Mucosa of stomach (tissue), 1 donor: ENCODE measurements at regions not wholly inside any gene's neighbourhood (a gene's known extent, or its start where the extent isn't known, plus 50 kb on each side); places are given as distances from the start of the nearest gene placed in this dataset.

Experiments used
- H3K27me3 ChIP-seq: one replicate; pipeline ENCODE4 v1.7.0; 2013; ENCODE audit warnings: mild to moderate bottlenecking, low read length; ENCODE audit not compliant: control insufficient read depth, insufficient read depth
- H3K36me3 ChIP-seq: one replicate; pipeline ENCODE4 v1.7.0; 2013; ENCODE audit warnings: low read length; ENCODE audit not compliant: control insufficient read depth, insufficient read depth
- H3K4me1 ChIP-seq: one replicate; pipeline ENCODE4 v1.7.0; 2013; ENCODE audit warnings: mild to moderate bottlenecking, low read length; ENCODE audit not compliant: control insufficient read depth, insufficient read depth
- H3K4me3 ChIP-seq: one replicate; pipeline ENCODE4 v1.7.0; 2013; ENCODE audit warnings: low read length
- H3K9ac ChIP-seq: one replicate; pipeline ENCODE4 v1.7.0; 2013; ENCODE audit warnings: mild to moderate bottlenecking, low read length, moderate library complexity
- H3K9me3 ChIP-seq: one replicate; pipeline ENCODE4 v1.7.0; 2013; ENCODE audit warnings: mild to moderate bottlenecking, low read length, moderate library complexity; ENCODE audit not compliant: control insufficient read depth
- donor health status: Pancreatic carcinoma.

DNA sequence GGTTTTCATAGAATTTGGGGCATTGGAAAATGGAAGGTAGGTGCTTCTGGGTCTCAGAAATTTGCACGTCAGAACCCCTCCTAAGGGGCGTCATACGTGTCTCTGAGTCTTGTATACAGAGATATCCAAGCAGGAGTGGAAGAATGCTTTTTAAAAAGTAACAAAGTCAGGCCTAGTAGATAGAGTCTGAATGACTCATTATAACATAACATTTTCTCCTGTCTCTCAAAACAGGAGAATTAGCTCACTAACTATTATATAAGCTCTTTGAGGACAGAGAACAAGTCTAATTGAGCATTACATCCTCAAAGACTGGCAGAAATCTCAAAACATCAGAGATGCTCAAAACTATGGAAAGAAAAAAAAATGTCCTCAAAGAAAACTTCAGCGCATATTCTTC, 86.1 kb upstream of the CCL2 start:
- no peak overlapping the region for H3K9ac ChIP-seq
- H3K27me3 ChIP-seq: peaks cover 8% of the 10 kb centered on the region

DNA sequence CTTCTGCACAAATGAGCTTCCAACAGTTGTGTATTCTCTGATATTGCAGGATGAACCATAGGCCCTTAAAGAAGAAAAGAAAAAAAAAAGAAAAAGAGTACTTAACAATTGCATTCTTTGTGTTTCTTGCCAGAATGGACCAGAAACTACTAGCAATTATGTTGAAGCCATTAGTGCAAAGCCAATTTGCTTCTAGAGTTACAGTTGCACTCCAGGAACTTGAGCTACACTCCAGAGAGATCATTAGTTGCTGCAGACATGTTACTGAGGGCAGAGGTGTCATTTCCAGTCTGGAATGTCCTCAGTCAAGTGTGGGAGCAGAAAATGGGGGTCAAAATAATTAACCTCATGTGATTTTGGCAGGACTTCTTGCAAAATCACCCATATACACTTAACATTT, 85.6 kb upstream of the CCL2 start:
- Histone ChIP-seq H3K9me3 (no peaks in the 10 kb centered on the region), H3K27me3 (peaks cover 8% of the 10 kb centered on the region), H3K4me1 (no peaks in the 10 kb centered on the region), H3K9ac (no peak overlapping the region), H3K4me3 (no peak overlapping the region), H3K36me3 (no peaks in the 10 kb centered on the region)

More for the DNA sequence above, 86.1 kb upstream of the CCL2 start:
- Histone ChIP-seq H3K9me3 (no peaks in the 10 kb centered on the region), H3K36me3 (no peaks in the 10 kb centered on the region), H3K4me3 (no peak overlapping the region), H3K4me1 (no peaks in the 10 kb centered on the region)

DNA sequence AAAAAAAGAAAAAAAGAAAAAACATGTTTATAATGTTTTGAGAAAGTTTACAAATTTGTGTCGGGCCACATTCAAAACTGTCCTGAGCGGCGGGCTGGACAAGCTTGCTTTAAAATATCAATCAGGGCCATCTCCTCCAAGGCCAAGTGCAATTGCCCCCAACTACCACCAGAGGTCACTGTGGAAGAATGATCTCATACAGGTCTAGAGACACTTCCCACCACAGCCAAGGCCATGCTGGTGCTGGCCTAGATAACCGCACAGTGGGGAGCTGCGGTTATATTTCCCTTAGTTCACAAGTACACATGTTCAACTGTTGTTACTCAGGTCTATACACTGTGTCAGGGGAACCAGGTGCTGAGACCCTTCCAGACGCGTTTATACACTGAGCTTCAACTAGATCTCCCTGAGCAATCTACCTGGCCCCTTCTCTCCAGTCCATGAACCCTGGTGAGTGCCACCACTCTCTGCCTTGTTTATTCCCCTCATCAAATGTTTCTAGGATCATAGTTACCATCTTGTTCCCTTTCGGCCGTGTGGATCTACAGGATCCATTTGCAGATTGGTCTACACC, 83.8 kb upstream of the CCL2 start:
- no peak overlapping the region for H3K9ac ChIP-seq
- no peak overlapping the region for H3K4me3 ChIP-seq
- no peaks in the 10 kb centered on the region for H3K4me1 ChIP-seq
- H3K27me3 ChIP-seq: no peaks in the 10 kb centered on the region
- no peaks in the 10 kb centered on the region for H3K9me3 ChIP-seq
- H3K36me3 ChIP-seq: no peaks in the 10 kb centered on the region

DNA sequence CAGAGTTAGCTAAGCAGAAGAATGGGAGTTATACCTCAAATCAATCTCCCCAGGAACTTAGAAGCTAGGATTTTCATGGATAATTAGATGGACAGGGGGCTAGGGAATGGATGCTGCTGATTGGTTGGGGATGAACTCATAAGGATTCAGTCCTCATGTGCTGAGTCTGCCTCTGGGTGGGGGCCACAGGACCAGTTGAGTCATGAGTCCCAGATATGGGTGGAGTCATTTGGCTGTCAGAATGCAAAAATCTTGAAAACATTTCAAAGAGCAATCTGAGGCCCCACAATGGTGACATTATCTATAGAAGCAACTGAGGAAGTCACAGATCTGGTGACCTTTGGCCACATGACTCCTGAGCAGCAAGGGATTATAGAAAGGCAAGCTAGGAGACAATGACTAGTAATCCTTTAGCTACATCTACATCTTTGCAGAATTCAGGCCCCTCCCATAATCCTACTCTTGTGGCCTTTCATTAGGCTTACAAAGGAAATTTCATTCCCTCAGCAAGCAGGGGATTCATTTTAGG, 82.6 kb upstream of the CCL2 start:
- Histone ChIP-seq H3K27me3 (no peaks in the 10 kb centered on the region), H3K4me3 (no peak overlapping the region), H3K4me1 (no peaks in the 10 kb centered on the region), H3K36me3 (no peaks in the 10 kb centered on the region), H3K9ac (no peak overlapping the region), H3K9me3 (no peaks in the 10 kb centered on the region)

DNA sequence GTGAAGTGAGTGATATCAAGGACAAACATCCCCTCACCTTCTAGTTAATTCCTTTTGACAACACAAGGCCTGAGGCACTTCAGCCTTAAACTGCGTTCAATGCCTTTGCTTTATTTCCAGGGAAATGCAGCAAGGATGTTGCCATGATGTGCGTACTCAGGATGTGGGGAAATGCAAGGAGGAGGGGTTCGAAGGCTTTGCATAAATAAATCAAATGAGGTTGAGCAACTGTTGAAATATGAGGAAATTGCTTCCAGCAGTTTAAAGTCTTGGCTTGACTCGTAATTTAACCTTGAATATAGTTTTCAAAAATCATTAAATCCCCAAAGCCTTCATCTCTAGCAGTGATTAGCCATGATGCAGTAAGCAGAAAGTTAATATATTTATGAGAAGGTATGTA, 81.8 kb upstream of the CCL2 start:
- no peaks in the 10 kb centered on the region for H3K27me3 ChIP-seq
- H3K4me3 ChIP-seq: no peak overlapping the region

DNA sequence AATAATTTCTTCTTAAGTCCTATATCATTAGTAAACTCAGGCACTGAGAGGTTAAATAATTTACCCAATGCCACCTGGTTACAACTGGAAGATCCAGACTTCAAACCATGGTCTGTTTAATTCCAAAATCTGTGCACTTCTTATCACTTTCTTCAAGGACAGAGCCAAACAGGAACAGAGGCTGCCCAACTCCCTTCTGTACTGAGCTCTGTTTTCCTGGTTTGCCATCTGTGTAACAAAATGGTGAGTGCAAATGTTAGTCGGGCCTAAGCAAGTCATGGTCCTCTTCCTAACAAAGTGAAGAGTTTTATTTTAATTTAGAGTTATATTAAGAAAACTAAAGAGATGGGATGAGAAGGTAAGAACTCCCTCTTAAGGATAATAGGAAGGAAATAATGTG, 80.6 kb upstream of the CCL2 start:
- Histone ChIP-seq H3K27me3 (no peaks in the 10 kb centered on the region), H3K4me3 (no peak overlapping the region), H3K9ac (no peak overlapping the region), H3K9me3 (no peaks in the 10 kb centered on the region), H3K36me3 (no peaks in the 10 kb centered on the region), H3K4me1 (no peaks in the 10 kb centered on the region)

More for the DNA sequence above, 81.8 kb upstream of the CCL2 start:
- H3K9ac ChIP-seq: no peak overlapping the region
- H3K9me3 ChIP-seq: no peaks in the 10 kb centered on the region
- no peaks in the 10 kb centered on the region for H3K4me1 ChIP-seq
- no peaks in the 10 kb centered on the region for H3K36me3 ChIP-seq

DNA sequence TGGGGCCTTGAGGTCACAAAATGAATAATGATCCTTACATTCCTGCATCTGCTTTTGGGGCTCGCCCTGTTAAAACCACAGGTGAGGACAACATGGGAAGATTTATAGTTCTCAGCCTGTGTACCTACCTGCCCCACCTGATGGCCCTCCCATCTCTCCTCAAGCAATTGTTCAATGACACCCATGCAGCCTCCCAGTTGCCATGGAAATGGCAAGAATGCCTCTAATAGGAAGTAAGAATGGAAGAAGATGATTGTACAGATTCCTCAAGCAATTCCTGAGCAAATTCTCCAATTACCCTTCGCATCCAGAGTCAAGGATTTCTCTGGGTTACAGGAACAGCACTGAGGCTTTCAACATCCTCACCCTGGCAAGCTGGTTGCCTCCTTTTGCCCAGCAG, 78.6 kb upstream of the CCL2 start:
- Histone ChIP-seq H3K9ac (no peak overlapping the region), H3K36me3 (no peaks in the 10 kb centered on the region), H3K27me3 (no peaks in the 10 kb centered on the region), H3K4me1 (no peaks in the 10 kb centered on the region), H3K9me3 (no peaks in the 10 kb centered on the region), H3K4me3 (no peak overlapping the region)

DNA sequence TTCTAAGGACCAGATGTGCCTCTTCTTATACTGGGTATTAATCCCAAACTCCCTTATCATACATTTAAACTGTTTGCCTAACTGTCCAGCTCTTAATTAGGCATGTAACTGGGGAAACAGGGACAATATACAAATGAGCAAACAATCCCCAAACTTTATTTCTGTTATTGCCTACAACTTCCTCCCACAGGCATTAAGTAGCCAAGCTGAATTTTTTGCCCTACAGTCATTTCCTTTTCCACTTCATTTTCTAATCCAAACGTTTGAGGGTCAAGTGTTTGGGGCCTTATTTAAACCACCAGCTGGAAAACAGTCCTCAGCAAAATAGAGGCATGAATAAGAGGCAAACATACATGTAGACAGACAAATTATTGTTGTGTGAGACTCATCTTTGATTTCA, 77.4 kb upstream of the CCL2 start:
- Histone ChIP-seq H3K27me3 (no peaks in the 10 kb centered on the region), H3K36me3 (no peaks in the 10 kb centered on the region), H3K9ac (no peak overlapping the region), H3K4me1 (no peaks in the 10 kb centered on the region), H3K9me3 (no peaks in the 10 kb centered on the region), H3K4me3 (no peak overlapping the region)

DNA sequence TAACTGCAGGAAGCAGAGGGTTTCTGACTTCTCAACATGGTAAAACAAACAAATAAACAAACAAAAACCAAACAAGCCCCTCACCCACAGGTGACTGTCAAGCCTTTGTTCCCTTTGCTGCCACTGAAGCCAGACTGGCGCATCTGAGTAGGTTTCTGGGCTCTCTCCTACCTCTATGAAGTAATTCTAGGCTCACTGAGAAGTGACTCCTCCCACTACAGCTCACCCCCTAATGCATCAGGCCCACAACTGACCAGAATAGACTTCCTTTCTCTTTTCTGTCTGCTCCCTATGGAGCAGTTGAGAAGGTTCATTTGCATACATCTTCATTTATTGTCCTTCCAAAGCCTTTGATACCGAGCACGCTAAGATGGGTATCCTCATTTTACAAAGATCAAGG, 77.0 kb upstream of the CCL2 start:
- Histone ChIP-seq H3K27me3 (no peaks in the 10 kb centered on the region), H3K9ac (no peak overlapping the region), H3K9me3 (no peaks in the 10 kb centered on the region)

DNA sequence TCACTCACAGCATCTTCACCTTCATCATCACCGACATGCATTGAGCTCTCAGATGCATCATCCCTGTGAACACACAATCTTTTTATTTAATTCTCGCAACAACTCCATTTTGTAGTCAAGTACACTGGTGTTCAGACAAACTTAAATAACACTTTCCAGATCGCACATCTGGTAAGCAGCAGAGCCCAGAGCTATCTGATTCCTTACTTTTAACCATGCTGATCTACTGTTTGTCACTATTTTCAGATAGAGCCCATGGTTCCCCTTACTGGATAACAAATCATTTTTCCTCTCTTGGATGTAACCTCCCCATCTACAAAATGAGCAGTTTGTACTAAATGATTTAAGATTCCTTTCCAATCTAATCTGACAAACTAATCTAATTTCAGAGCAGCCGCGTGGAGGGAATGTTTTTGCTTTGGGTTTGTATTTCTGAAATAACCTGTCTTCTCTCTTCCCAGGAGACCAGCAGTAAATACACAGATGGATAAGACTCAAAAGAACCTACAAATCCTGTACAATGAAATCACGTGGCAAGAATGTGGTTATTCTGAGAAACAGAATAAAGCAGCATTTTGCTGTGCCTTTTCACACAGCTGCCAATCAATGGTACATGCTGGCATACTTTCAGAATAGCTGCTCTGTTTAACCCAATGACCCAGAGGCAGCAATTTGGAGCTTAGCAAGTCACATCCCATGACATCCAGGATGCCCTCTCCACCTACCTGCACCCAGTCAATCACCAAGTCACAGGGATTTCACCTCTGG, 72.9 kb upstream of the CCL2 start:
- H3K4me1 ChIP-seq: no peaks in the 10 kb centered on the region
- H3K9ac ChIP-seq: no peak overlapping the region
- H3K36me3 ChIP-seq: no peaks in the 10 kb centered on the region
- no peaks in the 10 kb centered on the region for H3K9me3 ChIP-seq
- H3K27me3 ChIP-seq: no peaks in the 10 kb centered on the region
- H3K4me3 ChIP-seq: no peak overlapping the region

More for the DNA sequence above, 77.0 kb upstream of the CCL2 start:
- H3K36me3 ChIP-seq: no peaks in the 10 kb centered on the region
- H3K4me1 ChIP-seq: no peaks in the 10 kb centered on the region
- H3K4me3 ChIP-seq: no peak overlapping the region

DNA sequence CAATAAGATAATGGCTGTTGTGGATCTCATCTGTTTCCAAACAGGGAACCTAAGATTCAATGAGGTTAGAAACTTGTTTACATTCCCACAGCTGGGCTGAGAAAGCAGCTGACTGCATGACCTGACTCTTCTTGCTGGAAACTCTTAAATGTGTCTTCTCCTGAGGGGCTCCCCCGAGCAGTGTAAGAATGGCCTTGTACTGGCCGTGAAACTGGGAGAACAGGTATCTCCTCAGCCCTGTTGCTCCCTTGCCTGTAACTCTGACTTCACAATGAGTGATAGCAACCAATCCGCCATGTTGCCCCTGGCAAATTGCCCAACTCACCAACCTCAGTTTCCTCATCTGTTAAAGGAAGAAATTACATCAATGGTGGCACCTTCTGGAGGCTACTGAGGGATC, 59.1 kb upstream of the CCL2 start:
- Histone ChIP-seq H3K27me3 (peaks cover 4% of the 10 kb centered on the region), H3K9me3 (no peaks in the 10 kb centered on the region), H3K36me3 (no peaks in the 10 kb centered on the region), H3K4me1 (no peaks in the 10 kb centered on the region), H3K4me3 (no peak overlapping the region), H3K9ac (no peak overlapping the region)

DNA sequence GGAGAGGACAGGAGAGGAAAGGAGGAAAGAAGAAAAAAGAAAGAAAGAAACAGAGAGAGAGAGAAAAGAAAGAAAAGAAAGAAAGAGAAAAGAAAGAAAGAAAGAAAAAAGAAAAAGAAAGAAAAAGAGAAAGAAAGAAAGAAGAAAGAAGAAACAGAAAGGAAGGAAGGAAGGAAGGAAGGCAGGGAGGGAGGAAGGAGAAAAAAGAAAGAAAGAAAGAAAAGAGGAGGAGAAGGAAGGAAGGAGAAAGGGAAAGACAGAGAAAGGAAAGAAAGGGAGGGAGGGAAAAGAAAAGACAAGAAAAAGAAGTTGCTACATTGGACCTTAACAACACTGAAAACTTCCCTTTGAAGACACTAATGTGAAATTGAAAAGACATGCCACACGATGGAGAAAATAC, 56.6 kb upstream of the CCL2 start:
- Histone ChIP-seq H3K36me3 (no peaks in the 10 kb centered on the region), H3K4me3 (no peak overlapping the region), H3K4me1 (no peaks in the 10 kb centered on the region), H3K9me3 (no peaks in the 10 kb centered on the region), H3K27me3 (peaks cover 4% of the 10 kb centered on the region), H3K9ac (no peak overlapping the region)
